GM12875 (cell line): ENCODE measurements at regions not wholly inside any gene's neighbourhood (a gene's known extent, or its start where the extent isn't known, plus 50 kb on each side); places are given as distances from the start of the nearest gene placed in this dataset.

Experiments
- H3K4me3 ChIP-seq: one replicate; pipeline ENCODE4 v1.5.1; 2011; ENCODE audit warnings: low read depth, low read length, control low read depth
- TF ChIP-seq, protein P1 (sequence below): IDR thresholded peaks from 2 replicates; pipeline ENCODE4 v1.5.1; 2011; ENCODE audit warnings: low read depth, mild to moderate bottlenecking, control low read depth, inconsistent platforms, low read length, moderate library complexity, borderline replicate concordance; ENCODE audit not compliant: insufficient read depth

DNA sequence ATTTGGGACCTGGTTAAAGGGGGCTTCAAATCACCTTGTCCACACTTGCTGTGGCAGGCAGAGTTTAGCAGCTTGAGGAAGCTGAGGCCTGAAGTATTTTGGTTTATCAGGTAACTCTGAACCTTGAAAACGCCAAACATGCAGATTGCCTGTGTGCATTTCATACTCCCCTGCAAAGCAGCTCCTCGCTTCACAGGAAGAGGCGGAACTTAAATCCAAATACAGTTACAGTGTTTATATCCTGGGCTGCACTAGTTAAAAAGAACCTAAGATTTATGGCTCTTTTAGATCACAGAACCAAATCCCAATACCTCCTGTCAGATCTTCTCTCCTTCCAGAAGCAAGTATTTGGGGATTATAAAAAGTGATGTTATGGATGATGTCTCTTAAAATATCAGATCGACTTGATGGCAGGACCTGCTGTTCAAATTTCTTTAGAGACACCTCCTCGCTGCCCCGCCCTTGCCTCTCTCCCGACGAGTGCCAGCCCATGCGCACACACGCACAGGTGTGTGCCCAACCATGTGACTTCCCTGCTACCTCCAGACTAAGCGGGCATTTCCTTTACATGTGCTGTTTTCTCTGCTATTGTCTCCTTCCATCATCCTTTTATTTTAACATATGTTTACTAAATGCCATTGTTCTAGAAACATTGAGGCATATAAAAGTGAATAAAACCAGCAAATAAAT is 224.6 kb upstream of the FOXQ1 start:
- TF ChIP-seq, protein P1, sequence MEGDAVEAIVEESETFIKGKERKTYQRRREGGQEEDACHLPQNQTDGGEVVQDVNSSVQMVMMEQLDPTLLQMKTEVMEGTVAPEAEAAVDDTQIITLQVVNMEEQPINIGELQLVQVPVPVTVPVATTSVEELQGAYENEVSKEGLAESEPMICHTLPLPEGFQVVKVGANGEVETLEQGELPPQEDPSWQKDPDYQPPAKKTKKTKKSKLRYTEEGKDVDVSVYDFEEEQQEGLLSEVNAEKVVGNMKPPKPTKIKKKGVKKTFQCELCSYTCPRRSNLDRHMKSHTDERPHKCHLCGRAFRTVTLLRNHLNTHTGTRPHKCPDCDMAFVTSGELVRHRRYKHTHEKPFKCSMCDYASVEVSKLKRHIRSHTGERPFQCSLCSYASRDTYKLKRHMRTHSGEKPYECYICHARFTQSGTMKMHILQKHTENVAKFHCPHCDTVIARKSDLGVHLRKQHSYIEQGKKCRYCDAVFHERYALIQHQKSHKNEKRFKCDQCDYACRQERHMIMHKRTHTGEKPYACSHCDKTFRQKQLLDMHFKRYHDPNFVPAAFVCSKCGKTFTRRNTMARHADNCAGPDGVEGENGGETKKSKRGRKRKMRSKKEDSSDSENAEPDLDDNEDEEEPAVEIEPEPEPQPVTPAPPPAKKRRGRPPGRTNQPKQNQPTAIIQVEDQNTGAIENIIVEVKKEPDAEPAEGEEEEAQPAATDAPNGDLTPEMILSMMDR = no peak
- H3K4me3 ChIP-seq = no peak overlapping the region

- TF ChIP-seq, protein P1 = no peak
- H3K4me3 ChIP-seq = no peak overlapping the region
These were observed 225.3 kb upstream of the FOXQ1 start for GRCh38 chr6:1086446-1087153.

GRCh38 chr6:1082285-1082935 is 229.5 kb upstream of the FOXQ1 start:
- TF ChIP-seq, protein P1 = no peak

DNA sequence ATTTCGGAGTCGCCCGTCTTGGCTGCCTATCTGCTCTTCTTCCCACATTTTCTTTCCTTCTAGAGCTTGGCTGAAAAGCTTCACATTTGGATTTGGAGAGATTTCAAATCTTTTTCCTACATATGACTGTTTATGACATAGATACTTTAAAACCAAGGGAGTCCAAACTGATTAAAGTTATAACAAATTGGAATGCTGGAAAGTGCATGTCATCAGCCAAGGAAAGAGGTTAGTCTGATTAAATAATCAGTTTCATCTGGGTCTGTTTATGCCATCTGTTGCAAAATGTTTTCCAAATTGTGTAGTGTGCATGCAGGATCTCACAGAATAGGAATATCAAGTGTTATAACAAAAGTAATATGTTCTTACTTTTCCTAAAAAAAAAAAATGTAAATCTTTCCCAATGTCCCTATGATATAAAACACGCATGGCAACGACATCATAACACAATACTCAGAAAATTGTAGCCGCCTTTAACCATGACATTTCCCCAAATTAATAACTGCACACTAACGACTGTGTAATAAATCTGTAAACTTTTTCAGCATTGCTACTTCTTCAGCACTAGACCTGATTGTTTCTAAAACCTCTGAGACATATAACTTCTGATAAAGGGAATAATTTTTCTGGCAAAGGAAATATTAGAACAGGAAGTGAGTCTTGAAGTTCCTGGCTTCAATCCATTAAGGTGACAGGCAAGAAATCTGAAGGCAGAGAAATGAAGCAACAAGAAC is 230.2 kb upstream of the FOXQ1 start:
- TF ChIP-seq, protein P1 = no peak
- H3K4me3 ChIP-seq = no peak overlapping the region

More at GRCh38 chr6:1082285-1082935, 229.5 kb upstream of the FOXQ1 start:
- H3K4me3 ChIP-seq = no peak overlapping the region

DNA sequence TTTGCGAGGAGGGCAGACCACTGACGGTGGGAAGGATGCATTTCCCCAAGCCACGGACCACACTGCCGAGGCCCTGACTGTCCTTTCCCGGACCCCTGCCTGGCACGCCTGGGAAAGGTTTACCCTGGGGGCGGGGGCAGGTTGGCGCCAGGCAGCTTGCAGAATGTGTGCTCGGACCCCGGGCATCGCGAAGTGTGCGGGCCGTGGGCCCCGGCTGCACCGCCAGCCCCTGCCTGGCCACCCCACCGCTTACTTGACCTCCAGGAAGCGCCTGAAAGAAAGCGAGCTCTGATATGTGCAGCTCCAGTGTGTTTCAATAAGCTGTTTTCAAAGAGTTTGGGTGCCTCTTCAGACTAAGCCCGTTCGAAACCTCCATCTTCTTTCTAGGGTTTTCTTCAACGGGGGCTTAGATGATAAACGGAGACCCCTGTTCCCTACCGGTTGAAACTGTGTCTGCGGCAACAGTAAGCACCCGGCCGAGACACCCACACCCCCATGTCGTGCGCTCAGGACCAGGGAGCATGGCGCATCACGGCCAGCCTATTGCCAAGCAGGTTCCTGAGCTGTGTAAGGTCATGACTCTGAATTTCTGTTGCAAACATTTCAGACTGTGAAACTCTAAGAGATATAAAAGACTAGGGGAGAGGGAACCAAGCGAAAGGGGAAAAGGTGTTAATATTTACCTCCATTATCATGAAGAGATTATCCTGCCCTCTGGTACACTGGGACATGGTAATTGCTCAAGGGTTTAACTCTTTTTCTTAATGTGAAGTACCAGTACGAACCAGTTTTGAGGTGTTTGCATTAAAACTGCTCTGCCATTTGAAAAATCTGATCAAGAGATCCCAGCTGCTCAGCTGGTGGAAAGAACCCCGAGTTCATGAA is 231.2 kb upstream of the FOXQ1 start:
- TF ChIP-seq, protein P1 = no peak

DNA sequence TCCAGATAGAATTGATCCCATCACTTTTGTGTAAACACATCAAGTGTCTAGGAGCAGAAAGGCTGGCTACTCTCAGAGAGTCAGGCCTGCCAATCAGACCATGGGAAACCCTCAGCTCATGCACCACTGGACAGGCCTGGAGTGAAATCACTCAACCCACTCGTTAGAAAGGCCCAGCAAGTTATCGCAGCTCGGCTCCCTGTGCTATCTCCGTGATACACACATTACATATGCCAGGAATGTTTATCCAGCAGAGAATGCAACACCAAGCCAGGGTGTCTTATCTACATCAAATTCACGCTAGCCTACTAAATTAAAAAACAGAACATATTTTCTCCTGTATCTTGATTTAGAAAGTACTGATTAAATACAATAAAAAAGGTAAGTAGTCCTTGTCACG is 232.4 kb upstream of the FOXQ1 start:
- H3K4me3 ChIP-seq = no peak overlapping the region
- TF ChIP-seq, protein P1 = no peak

More for the DNA sequence above, 231.2 kb upstream of the FOXQ1 start:
- H3K4me3 ChIP-seq = no peak overlapping the region
